Activated CD4-positive, alpha-beta memory T cell treated with anti-CD3 and anti-CD28 coated beads, Interleukin-2, amount 10 ng/mL, durations not matched to agents 7 days and 5 days (primary cell): ENCODE measurements at regions not wholly inside any gene's neighbourhood (a gene's known extent, or its start where the extent isn't known, plus 50 kb on each side); places are given as distances from the start of the nearest gene placed in this dataset.

Experiments used
- CTCF ChIA-PET: fragments of 350-600 bp; sonication (Branson Sonifier 250); formaldehyde crosslinking; loops from one replicate; lab custom pipeline; 2021; ENCODE audit warnings: antibody characterized with exemption, inconsistent platforms; lab: Charles Lee
- POLR2A ChIA-PET: fragments of 350-600 bp; sonication (Branson Sonifier 250); formaldehyde crosslinking; loops from one replicate; lab custom pipeline; 2021; ENCODE audit warnings: antibody characterized with exemption; lab: Charles Lee
- DNase-seq: peaks from one replicate; pipeline ENCODE4 v3.0.0-alpha.2; 2020
- H3K27ac Mint-ChIP-seq: one replicate; pipeline ENCODE4 v1.8.0; 2021; ENCODE audit warnings: mild to moderate bottlenecking, mixed read lengths
- H3K27me3 Mint-ChIP-seq: one replicate; pipeline ENCODE4 v1.8.0; 2021; ENCODE audit warnings: mixed read lengths
- H3K36me3 Mint-ChIP-seq: one replicate; pipeline ENCODE4 v1.8.0; 2021; ENCODE audit warnings: low read depth, mixed read lengths
- H3K4me1 Mint-ChIP-seq: one replicate; pipeline ENCODE4 v1.8.0; 2021; ENCODE audit warnings: mixed read lengths
- H3K4me3 Mint-ChIP-seq: one replicate; pipeline ENCODE4 v1.8.0; 2021; ENCODE audit warnings: mild to moderate bottlenecking, mixed read lengths
- H3K9me3 Mint-ChIP-seq: one replicate; pipeline ENCODE4 v1.8.0; 2021; ENCODE audit warnings: mixed read lengths

DNA sequence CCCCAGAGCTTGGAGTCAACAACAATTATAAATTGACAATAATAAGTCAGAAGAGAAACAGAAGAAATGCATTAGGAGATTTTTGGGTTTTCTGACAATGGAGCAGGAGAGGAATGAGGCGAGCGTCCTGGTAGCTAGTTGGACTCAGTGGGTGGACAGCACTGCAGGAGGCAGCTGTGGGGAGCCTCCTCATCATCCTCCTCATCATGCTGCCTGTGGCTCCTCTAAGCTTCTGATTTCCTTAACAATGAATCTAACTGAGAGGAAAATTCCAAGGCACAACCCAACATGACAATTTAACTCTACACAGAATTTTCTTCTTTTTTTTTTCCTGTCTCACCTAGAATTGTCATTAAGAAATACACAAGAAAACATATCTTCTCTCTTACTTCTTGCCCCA lies 357.1 kb upstream of the NOCT start:
- H3K36me3 Mint-ChIP-seq, result no peaks in the 10 kb centered on the region
- POLR2A ChIA-PET, result no interaction called here
- CTCF ChIA-PET, result no interaction called here
- H3K4me3 Mint-ChIP-seq, result no peak overlapping the region
- no peak overlapping the region for H3K27ac Mint-ChIP-seq
- no peaks in the 10 kb centered on the region for H3K27me3 Mint-ChIP-seq
- H3K4me1 Mint-ChIP-seq, result no peaks in the 10 kb centered on the region
- no peaks in the 10 kb centered on the region for H3K9me3 Mint-ChIP-seq
- DNase-seq, result no peak

- no peak overlapping the region for H3K4me3 Mint-ChIP-seq
- H3K27ac Mint-ChIP-seq, result no peak overlapping the region
- H3K9me3 Mint-ChIP-seq, result no peaks in the 10 kb centered on the region
- no peaks in the 10 kb centered on the region for H3K36me3 Mint-ChIP-seq
- ChIA-PET POLR2A (no interaction called here), CTCF (no interaction called here)
- no peaks in the 10 kb centered on the region for H3K4me1 Mint-ChIP-seq
- no peaks in the 10 kb centered on the region for H3K27me3 Mint-ChIP-seq
- no peak for DNase-seq
Observed at GRCh38 chr4:138656990-138657389, 358.6 kb upstream of the NOCT start.

DNA sequence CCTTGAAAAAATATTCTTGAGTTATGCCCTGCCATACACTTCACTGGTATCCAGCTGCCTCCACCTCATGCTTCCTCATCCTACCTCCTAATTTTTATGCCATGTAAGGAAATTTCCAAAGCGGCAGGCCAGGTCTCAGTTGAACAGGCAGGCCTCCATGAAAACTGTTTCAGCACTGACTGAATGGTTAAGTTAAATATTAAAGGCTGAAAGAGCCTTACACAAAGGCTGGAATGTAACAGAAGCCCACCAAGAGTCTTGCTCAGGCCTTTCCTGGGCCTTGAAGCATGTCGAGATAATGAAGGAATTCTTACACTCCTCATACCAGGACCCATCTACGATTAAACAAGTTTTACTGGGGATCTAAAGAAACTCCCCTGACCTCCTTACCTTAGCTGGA lies 359.6 kb upstream of the NOCT start:
- CTCF ChIA-PET, result no interaction called here
- POLR2A ChIA-PET, result no interaction called here
- Mint-ChIP-seq H3K36me3 (no peaks in the 10 kb centered on the region), H3K4me1 (no peaks in the 10 kb centered on the region), H3K27ac (no peak overlapping the region), H3K9me3 (no peaks in the 10 kb centered on the region), H3K27me3 (no peaks in the 10 kb centered on the region), H3K4me3 (no peak overlapping the region)
- DNase-seq, result no peak

DNA sequence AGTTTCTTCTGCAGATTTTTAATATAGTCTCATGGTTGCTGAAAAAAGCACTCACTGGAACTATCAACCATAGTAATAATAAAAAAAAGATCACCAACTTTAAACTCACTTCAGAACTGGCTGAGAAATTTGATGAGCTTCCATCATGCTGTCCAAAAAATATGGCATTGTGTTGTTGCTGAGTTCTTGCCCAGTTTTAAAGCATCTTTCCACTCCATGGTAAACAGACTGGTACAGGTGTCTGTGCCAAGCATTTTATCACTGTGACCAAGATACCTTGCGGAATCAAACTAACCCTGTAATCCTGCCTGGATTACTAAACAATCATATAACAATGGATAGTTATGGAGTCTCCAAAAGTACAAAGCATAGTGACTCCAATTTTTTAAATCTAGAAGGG lies 360.3 kb upstream of the NOCT start:
- no peak overlapping the region for H3K4me3 Mint-ChIP-seq
- H3K27ac Mint-ChIP-seq, result no peak overlapping the region
- CTCF ChIA-PET, result no interaction called here
- H3K4me1 Mint-ChIP-seq, result no peaks in the 10 kb centered on the region
- DNase-seq, result no peak
- H3K9me3 Mint-ChIP-seq, result no peaks in the 10 kb centered on the region
- no peaks in the 10 kb centered on the region for H3K36me3 Mint-ChIP-seq
- no peaks in the 10 kb centered on the region for H3K27me3 Mint-ChIP-seq
- POLR2A ChIA-PET, result no interaction called here

DNA sequence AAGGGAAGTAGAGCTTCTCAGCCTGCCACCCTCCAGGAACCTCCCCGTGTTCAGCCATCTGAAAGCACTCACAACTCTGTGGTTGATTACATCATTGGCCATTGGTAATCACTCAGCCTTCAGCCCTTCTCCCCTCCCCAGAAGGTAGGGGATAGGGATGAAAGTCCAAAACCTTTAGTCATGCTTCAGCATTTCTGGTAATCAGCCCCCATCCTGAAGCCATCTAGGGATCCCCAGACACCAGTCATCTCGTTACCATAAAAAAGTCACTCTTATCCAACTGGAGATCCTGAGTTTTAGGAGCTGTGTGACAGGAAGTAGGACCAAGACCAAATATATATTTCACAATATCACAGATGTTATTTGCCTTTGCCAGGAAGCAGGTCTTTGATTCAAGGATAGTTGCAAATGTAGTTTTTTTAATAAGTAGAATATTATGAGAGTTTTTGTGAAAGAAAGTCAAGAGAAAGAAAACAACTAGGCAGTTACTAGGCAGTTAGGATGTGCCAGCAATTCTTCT lies 364.6 kb upstream of the NOCT start:
- Mint-ChIP-seq H3K27ac (no peak overlapping the region), H3K36me3 (no peaks in the 10 kb centered on the region), H3K4me3 (no peak overlapping the region), H3K9me3 (no peaks in the 10 kb centered on the region), H3K27me3 (no peaks in the 10 kb centered on the region), H3K4me1 (no peaks in the 10 kb centered on the region)
- ChIA-PET POLR2A (no interaction called here), CTCF (no interaction called here)
- DNase-seq, result no peak

- H3K36me3 Mint-ChIP-seq, result no peaks in the 10 kb centered on the region
Observed at GRCh38 chr4:138650495-138650894, 365.1 kb upstream of the NOCT start.

GRCh38 chr4:138647433-138647832 lies 368.1 kb upstream of the NOCT start:
- no peaks in the 10 kb centered on the region for H3K9me3 Mint-ChIP-seq
- no peak overlapping the region for H3K4me3 Mint-ChIP-seq
- H3K27me3 Mint-ChIP-seq, result no peaks in the 10 kb centered on the region
- ChIA-PET CTCF (no interaction called here), POLR2A (no interaction called here)
- H3K27ac Mint-ChIP-seq, result no peak overlapping the region
- H3K4me1 Mint-ChIP-seq, result no peaks in the 10 kb centered on the region
- DNase-seq, result no peak
- no peaks in the 10 kb centered on the region for H3K36me3 Mint-ChIP-seq

More at GRCh38 chr4:138650495-138650894, 365.1 kb upstream of the NOCT start:
- DNase-seq, result no peak
- H3K9me3 Mint-ChIP-seq, result no peaks in the 10 kb centered on the region
- H3K27ac Mint-ChIP-seq, result no peak overlapping the region
- CTCF ChIA-PET, result no interaction called here
- no peak overlapping the region for H3K4me3 Mint-ChIP-seq
- POLR2A ChIA-PET, result no interaction called here
- H3K4me1 Mint-ChIP-seq, result no peaks in the 10 kb centered on the region
- H3K27me3 Mint-ChIP-seq, result no peaks in the 10 kb centered on the region

DNA sequence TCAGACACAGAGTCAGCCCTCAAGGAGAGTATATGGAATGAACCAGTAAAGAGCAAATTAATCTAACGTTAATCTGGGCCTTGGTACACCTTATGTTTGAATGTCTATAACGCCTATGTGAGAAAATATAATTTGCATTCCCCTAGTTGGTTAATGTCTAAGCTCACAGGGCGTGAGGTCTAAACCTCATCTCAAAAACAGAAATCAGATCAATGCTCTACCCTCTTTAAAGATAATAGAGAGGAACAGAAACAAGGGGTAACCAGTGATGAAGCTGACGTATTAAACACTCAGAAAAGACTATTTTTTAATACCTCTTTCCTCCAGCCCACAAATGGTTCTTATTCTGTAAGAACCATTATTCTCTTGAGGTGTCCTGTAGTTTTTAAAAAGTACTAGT lies 369.2 kb upstream of the NOCT start:
- H3K27me3 Mint-ChIP-seq, result no peaks in the 10 kb centered on the region
- no peak for DNase-seq
- no peak overlapping the region for H3K4me3 Mint-ChIP-seq
- H3K36me3 Mint-ChIP-seq, result no peaks in the 10 kb centered on the region
- CTCF ChIA-PET, result no interaction called here
- H3K9me3 Mint-ChIP-seq, result no peaks in the 10 kb centered on the region
- POLR2A ChIA-PET, result no interaction called here
- H3K4me1 Mint-ChIP-seq, result no peaks in the 10 kb centered on the region
- H3K27ac Mint-ChIP-seq, result no peak overlapping the region

GRCh38 chr4:138645289-138645688 lies 370.3 kb upstream of the NOCT start:
- POLR2A ChIA-PET, result no interaction called here
- no peaks in the 10 kb centered on the region for H3K9me3 Mint-ChIP-seq
- H3K36me3 Mint-ChIP-seq, result no peaks in the 10 kb centered on the region
- no peaks in the 10 kb centered on the region for H3K4me1 Mint-ChIP-seq
- DNase-seq, result no peak
- CTCF ChIA-PET, result no interaction called here
- no peaks in the 10 kb centered on the region for H3K27me3 Mint-ChIP-seq
- no peak overlapping the region for H3K27ac Mint-ChIP-seq
- H3K4me3 Mint-ChIP-seq, result no peak overlapping the region

DNA sequence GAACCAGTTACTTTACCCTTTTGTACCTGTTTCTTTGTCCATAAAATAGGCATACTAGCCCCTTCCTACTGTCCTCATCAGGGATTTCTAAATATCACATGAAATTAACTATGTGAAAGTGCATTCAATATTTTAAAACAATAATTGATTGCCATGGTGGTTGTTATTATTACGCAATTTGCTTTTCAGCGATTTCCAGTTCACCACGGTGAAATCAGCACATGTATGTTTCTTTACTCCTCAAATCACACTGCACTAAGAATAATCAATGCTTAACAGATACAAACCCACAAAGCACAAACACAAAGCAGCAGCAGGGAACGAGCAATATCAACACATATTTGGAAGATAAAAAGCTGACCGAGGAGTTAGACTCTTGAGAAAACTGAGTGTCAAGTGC lies 371.3 kb upstream of the NOCT start:
- Mint-ChIP-seq H3K27me3 (no peaks in the 10 kb centered on the region), H3K4me1 (no peaks in the 10 kb centered on the region), H3K36me3 (no peaks in the 10 kb centered on the region), H3K4me3 (no peak overlapping the region), H3K9me3 (no peaks in the 10 kb centered on the region), H3K27ac (no peak overlapping the region)
- ChIA-PET POLR2A (no interaction called here), CTCF (no interaction called here)
- DNase-seq, result no peak

DNA sequence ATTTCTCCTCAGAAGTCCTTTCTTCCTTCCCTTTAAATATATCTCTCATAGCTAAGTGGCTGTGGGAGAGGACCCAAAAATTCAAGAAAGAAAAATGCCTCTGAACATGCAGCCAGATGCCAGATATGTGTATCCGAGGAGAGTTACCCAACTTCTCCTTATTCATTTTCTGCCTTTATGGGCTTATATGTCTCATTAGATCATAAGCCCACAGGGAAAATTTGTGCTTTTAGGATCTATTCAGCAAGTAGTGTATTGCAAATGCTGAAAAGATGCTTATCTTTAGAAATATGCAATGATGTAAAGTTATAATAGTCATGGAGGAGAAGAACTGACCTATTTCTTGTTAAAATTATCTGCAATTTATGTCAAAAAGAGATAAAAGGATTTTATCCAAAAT lies 371.8 kb upstream of the NOCT start:
- no peaks in the 10 kb centered on the region for H3K27me3 Mint-ChIP-seq
- H3K36me3 Mint-ChIP-seq, result no peaks in the 10 kb centered on the region
- no peaks in the 10 kb centered on the region for H3K9me3 Mint-ChIP-seq
- no peak overlapping the region for H3K4me3 Mint-ChIP-seq
- CTCF ChIA-PET, result no interaction called here
- H3K4me1 Mint-ChIP-seq, result no peaks in the 10 kb centered on the region
- POLR2A ChIA-PET, result no interaction called here
- no peak for DNase-seq
- H3K27ac Mint-ChIP-seq, result no peak overlapping the region

DNA sequence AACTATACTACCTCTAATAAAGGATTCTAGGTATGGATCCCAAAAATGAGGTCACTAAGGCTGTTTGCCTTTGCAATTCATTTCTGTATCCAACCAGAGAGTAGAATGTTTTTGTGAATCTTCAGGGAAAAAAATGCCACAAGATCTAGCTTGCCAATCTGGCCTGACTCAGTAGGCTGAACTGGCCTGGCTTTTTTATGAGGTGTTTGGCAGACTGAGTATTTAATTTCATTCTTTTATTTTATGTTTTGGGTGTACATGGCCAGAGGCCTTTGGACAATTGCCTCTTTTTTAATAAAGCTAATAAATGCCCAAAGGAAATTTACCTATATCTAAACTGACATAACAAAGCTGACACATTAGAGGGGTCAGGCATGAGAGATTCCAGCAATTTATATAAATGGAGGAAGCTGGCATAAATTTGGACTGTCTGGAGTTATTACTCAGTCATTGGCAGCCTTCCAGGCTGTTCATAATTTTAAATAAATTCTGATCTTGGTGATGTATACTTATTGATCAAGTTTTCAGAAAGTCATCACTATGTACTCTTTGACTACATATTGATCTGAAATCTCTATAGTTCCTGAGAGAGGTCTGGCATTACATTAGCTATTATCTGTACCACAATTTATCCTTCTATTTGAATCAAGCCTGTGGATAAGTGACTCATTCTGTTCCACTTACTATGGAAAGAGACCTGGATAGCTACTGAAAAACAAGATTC lies 376.4 kb upstream of the NOCT start:
- Mint-ChIP-seq H3K36me3 (no peaks in the 10 kb centered on the region), H3K27ac (no peak overlapping the region), H3K27me3 (no peaks in the 10 kb centered on the region), H3K9me3 (no peaks in the 10 kb centered on the region), H3K4me3 (no peak overlapping the region), H3K4me1 (no peaks in the 10 kb centered on the region)
- POLR2A ChIA-PET, result no interaction called here
- no peak for DNase-seq
- CTCF ChIA-PET, result interaction anchor here (0.9 kb wide), 1 partner anchor 26 kb away, joined by 3 read pairs; no protein-coding TSS in a partner anchor

GRCh38 chr4:138636781-138637180 lies 378.8 kb upstream of the NOCT start:
- ChIA-PET POLR2A (no interaction called here), CTCF (no interaction called here)
- no peak for DNase-seq
- Mint-ChIP-seq H3K27ac (no peak overlapping the region), H3K27me3 (no peaks in the 10 kb centered on the region), H3K4me3 (no peak overlapping the region), H3K9me3 (no peaks in the 10 kb centered on the region), H3K4me1 (no peaks in the 10 kb centered on the region), H3K36me3 (no peaks in the 10 kb centered on the region)

DNA sequence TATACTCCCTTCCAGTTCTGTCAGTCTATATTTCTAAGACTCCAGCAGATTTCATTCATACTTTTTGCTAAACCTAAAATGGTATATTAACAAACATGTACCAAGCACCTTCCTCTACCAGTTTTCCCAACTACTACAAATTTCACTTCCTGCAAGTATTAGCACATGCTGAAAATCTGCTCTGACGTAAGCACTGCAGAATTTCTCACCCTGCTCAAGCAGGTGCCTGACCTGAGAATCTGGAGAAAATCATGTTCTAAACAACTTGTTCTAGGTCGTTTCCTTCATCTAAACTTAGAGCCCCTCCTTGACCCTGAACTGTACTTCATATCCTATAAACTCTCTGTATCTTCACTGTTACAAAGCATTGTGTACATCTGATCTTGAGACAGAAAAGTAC lies 380.7 kb upstream of the NOCT start:
- no peak overlapping the region for H3K27ac Mint-ChIP-seq
- CTCF ChIA-PET, result no interaction called here
- H3K4me1 Mint-ChIP-seq, result no peaks in the 10 kb centered on the region
- H3K36me3 Mint-ChIP-seq, result no peaks in the 10 kb centered on the region
- no peaks in the 10 kb centered on the region for H3K9me3 Mint-ChIP-seq
- DNase-seq, result no peak
- POLR2A ChIA-PET, result no interaction called here
- H3K27me3 Mint-ChIP-seq, result no peaks in the 10 kb centered on the region
- no peak overlapping the region for H3K4me3 Mint-ChIP-seq
